Nephron progenitor cell (in vitro differentiated cells): ENCODE measurements at regions not wholly inside any gene's neighbourhood (a gene's known extent, or its start where the extent isn't known, plus 50 kb on each side); places are given as distances from the start of the nearest gene placed in this dataset.

Source experiments
- DNase-seq: peaks from one replicate; pipeline ENCODE4 v3.0.0; 2021
- H3K27ac Mint-ChIP-seq: 2 replicates; pipeline ENCODE4 v1.8.0; 2021; ENCODE audit warnings: mild to moderate bottlenecking, moderate library complexity, mixed read lengths
- H3K27me3 Mint-ChIP-seq: 2 replicates; pipeline ENCODE4 v1.8.0; 2021; ENCODE audit warnings: mild to moderate bottlenecking, low read depth, mixed read lengths; ENCODE audit not compliant: poor library complexity
- H3K36me3 Mint-ChIP-seq: 2 replicates; pipeline ENCODE4 v1.8.0; 2021; ENCODE audit warnings: low read depth, mixed read lengths
- H3K4me1 Mint-ChIP-seq: 2 replicates; pipeline ENCODE4 v1.8.0; 2021; ENCODE audit warnings: mixed read lengths
- H3K4me3 Mint-ChIP-seq: 2 replicates; pipeline ENCODE4 v1.8.0; 2021; ENCODE audit warnings: mild to moderate bottlenecking, moderate library complexity, mixed read lengths
- H3K9me3 Mint-ChIP-seq: 2 replicates; pipeline ENCODE4 v1.8.0; 2021; ENCODE audit warnings: mild to moderate bottlenecking, moderate library complexity, mixed read lengths
- TF ChIP-seq, protein P1 (sequence below): fragments of 200-600 bp; sonication (generic); IDR thresholded peaks from 2 replicates; pipeline ENCODE4 v1.5.0; 2021; ENCODE audit warnings: antibody characterized with exemption

GRCh38 chr6:40740518-40740917 lies 153.4 kb upstream of the LRFN2 start:
- H3K4me1 Mint-ChIP-seq: peaks cover 4% of the 10 kb centered on the region
- DNase-seq: no peak
- no peak overlapping the region for H3K4me3 Mint-ChIP-seq

DNA sequence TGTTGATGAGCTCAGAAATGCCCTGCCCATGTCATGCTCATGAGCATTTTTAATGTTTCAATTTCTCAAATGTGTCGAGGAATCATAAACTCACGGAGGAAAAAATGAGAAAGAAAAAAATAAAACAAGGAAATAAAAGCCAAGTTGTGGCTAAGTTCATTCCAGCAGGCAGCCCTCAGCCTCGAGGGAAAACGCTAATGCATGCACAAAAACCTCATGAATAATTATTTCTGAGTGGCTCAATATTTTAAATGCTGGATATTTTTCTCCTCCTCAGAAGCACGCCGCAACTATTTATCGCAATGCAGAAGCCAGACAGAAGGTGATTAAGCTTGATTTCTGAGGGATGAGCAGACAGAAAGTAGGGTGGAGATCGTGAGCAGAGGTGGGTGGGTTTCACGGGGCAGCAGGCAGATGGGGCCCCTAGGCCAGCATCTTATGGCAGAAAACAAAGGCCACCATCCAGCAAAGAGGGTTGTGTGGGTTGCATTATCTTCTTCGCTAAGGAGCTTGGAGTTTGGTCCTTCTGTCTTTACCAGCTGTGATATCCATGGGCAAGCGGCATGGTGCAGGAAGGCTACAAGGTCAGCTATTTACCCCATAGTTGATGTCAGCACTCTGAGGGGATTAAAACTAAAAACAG lies 151.5 kb upstream of the LRFN2 start:
- Mint-ChIP-seq H3K27me3 (peaks cover 39% of the 10 kb centered on the region), H3K27ac (no peak overlapping the region), H3K9me3 (no peaks in the 10 kb centered on the region), H3K4me3 (no peak overlapping the region), H3K4me1 (no peaks in the 10 kb centered on the region), H3K36me3 (no peaks in the 10 kb centered on the region)
- TF ChIP-seq, protein P1, sequence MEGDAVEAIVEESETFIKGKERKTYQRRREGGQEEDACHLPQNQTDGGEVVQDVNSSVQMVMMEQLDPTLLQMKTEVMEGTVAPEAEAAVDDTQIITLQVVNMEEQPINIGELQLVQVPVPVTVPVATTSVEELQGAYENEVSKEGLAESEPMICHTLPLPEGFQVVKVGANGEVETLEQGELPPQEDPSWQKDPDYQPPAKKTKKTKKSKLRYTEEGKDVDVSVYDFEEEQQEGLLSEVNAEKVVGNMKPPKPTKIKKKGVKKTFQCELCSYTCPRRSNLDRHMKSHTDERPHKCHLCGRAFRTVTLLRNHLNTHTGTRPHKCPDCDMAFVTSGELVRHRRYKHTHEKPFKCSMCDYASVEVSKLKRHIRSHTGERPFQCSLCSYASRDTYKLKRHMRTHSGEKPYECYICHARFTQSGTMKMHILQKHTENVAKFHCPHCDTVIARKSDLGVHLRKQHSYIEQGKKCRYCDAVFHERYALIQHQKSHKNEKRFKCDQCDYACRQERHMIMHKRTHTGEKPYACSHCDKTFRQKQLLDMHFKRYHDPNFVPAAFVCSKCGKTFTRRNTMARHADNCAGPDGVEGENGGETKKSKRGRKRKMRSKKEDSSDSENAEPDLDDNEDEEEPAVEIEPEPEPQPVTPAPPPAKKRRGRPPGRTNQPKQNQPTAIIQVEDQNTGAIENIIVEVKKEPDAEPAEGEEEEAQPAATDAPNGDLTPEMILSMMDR: no peak
- no peak for DNase-seq

More at GRCh38 chr6:40740518-40740917, 153.4 kb upstream of the LRFN2 start:
- TF ChIP-seq, protein P1: no peak
- no peaks in the 10 kb centered on the region for H3K36me3 Mint-ChIP-seq
- no peaks in the 10 kb centered on the region for H3K9me3 Mint-ChIP-seq
- H3K27ac Mint-ChIP-seq: no peak overlapping the region
- peaks cover 28% of the 10 kb centered on the region for H3K27me3 Mint-ChIP-seq

GRCh38 chr6:40735521-40735920 lies 148.4 kb upstream of the LRFN2 start:
- TF ChIP-seq, protein P1: no peak
- no peaks in the 10 kb centered on the region for H3K36me3 Mint-ChIP-seq
- DNase-seq: no peak
- H3K4me1 Mint-ChIP-seq: peaks cover under 1% of the 10 kb centered on the region
- no peaks in the 10 kb centered on the region for H3K9me3 Mint-ChIP-seq
- H3K27me3 Mint-ChIP-seq: peaks cover 31% of the 10 kb centered on the region
- H3K4me3 Mint-ChIP-seq: no peak overlapping the region
- H3K27ac Mint-ChIP-seq: no peak overlapping the region

DNA sequence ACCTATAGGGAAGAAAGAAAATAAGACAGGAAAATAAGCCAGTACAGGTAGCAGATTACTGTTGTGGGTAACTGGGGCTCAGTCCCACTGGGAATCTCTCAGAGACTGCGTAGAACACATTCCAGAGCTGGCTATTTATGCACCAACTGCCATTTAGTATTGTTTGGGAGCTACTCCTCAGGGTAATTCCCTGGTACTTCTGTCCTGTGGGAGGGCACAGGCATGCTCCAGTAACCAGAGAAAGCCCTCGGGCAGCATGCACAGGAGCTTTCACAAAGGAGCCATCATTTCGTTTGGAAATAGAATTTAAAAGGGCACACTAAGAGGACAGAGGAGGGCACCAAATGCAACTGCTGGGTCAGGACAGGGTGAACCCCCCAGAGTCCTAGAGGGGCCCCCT lies 148.0 kb upstream of the LRFN2 start:
- TF ChIP-seq, protein P1: no peak
- no peak for DNase-seq
- Mint-ChIP-seq H3K27ac (no peak overlapping the region), H3K36me3 (no peaks in the 10 kb centered on the region), H3K4me3 (no peak overlapping the region), H3K4me1 (peaks cover 5% of the 10 kb centered on the region), H3K27me3 (peaks cover 35% of the 10 kb centered on the region), H3K9me3 (no peaks in the 10 kb centered on the region)

- Mint-ChIP-seq H3K27me3 (peaks cover 35% of the 10 kb centered on the region), H3K27ac (no peak overlapping the region), H3K4me3 (no peak overlapping the region), H3K9me3 (no peaks in the 10 kb centered on the region), H3K4me1 (peaks cover 8% of the 10 kb centered on the region), H3K36me3 (no peaks in the 10 kb centered on the region)
- TF ChIP-seq, protein P1: no peak
- DNase-seq: no peak
These were observed 147.4 kb upstream of the LRFN2 start for GRCh38 chr6:40734607-40735006.

GRCh38 chr6:40733770-40734396 lies 146.7 kb upstream of the LRFN2 start:
- no peak overlapping the region for H3K27ac Mint-ChIP-seq
- H3K9me3 Mint-ChIP-seq: no peaks in the 10 kb centered on the region
- TF ChIP-seq, protein P1: no peak

More at GRCh38 chr6:40733770-40734396, 146.7 kb upstream of the LRFN2 start:
- peaks cover 35% of the 10 kb centered on the region for H3K27me3 Mint-ChIP-seq
- peaks cover 8% of the 10 kb centered on the region for H3K4me1 Mint-ChIP-seq
- H3K4me3 Mint-ChIP-seq: no peak overlapping the region
- no peaks in the 10 kb centered on the region for H3K36me3 Mint-ChIP-seq
- DNase-seq: no peak
